NCI-H2227 (cell line): ENCODE measurements at regions not wholly inside any gene's neighbourhood (a gene's known extent, or its start where the extent isn't known, plus 50 kb on each side); places are given as distances from the start of the nearest gene placed in this dataset.
"Not testable (repeated sequence)": the region's sequence is repeated elsewhere in the genome, so short reads cannot be mapped to it uniquely, and the experiment has no call there.

ENCODE experiments used
- DNase-seq: peaks from one replicate; lab custom pipeline; 2025; ENCODE audit not compliant: unreplicated experiment; lab: John Stamatoyannopoulos, UW

GRCh38 chr1:208682664-208683013 lies 438.5 kb upstream of the PLXNA2 start:
- DNase-seq, result no peak

GRCh38 chr1:208683141-208683540 lies 439.0 kb upstream of the PLXNA2 start:
- no peak for DNase-seq

GRCh38 chr1:208684192-208684591 lies 440.0 kb upstream of the PLXNA2 start:
- no peak for DNase-seq

- no peak for DNase-seq
These were observed 442.4 kb upstream of the PLXNA2 start for GRCh38 chr1:208686592-208686991.

GRCh38 chr1:208688656-208689315 lies 444.6 kb upstream of the PLXNA2 start:
- DNase-seq, result no peak

- DNase-seq, result no peak
These were observed 446.8 kb upstream of the PLXNA2 start for GRCh38 chr1:208691012-208691411.

- no peak for DNase-seq
These were observed 465.8 kb upstream of the PLXNA2 start for GRCh38 chr1:208709981-208710380.

- DNase-seq, result no peak
These were observed 470.1 kb upstream of the PLXNA2 start for GRCh38 chr1:208714323-208714722.

- DNase-seq, result no peak
These were observed 473.3 kb upstream of the PLXNA2 start for GRCh38 chr1:208717525-208717924.

- DNase-seq, result no peak
These were observed 478.4 kb upstream of the PLXNA2 start for GRCh38 chr1:208722592-208722991.

- DNase-seq, result no peak
These were observed 479.9 kb upstream of the PLXNA2 start for GRCh38 chr1:208724079-208724478.

GRCh38 chr1:208728815-208729214 lies 484.6 kb upstream of the PLXNA2 start:
- DNase-seq, result no peak

GRCh38 chr1:208731981-208732821 lies 488.0 kb upstream of the PLXNA2 start:
- no peak for DNase-seq

- no peak for DNase-seq
These were observed 493.0 kb upstream of the PLXNA2 start for GRCh38 chr1:208737161-208737560.

- no peak for DNase-seq
These were observed 493.7 kb upstream of the PLXNA2 start for GRCh38 chr1:208737922-208738321.

GRCh38 chr1:208739636-208740035 lies 495.5 kb upstream of the PLXNA2 start:
- DNase-seq, result not testable (repeated sequence)

GRCh38 chr1:208741296-208741695 lies 497.1 kb upstream of the PLXNA2 start:
- no peak for DNase-seq

GRCh38 chr1:208743361-208743760 lies 499.2 kb upstream of the PLXNA2 start:
- no peak for DNase-seq

- DNase-seq, result no peak
These were observed 503.8 kb upstream of the PLXNA2 start for GRCh38 chr1:208747979-208748378.

- no peak for DNase-seq
These were observed 504.4 kb upstream of the PLXNA2 start for GRCh38 chr1:208748387-208749165.

GRCh38 chr1:208756339-208756981 lies 512.3 kb upstream of the PLXNA2 start:
- no peak for DNase-seq
